Activated CD8-positive, alpha-beta memory T cell treated with anti-CD3 and anti-CD28 coated beads for 24 hours (primary cell): ENCODE measurements at regions not wholly inside any gene's neighbourhood (a gene's known extent, or its start where the extent isn't known, plus 50 kb on each side); places are given as distances from the start of the nearest gene placed in this dataset.
"Not testable (repeated sequence)": the region's sequence is repeated elsewhere in the genome, so short reads cannot be mapped to it uniquely, and the experiment has no call there.

Experiments
- DNase-seq: peaks from one replicate; pipeline ENCODE4 v3.0.0-alpha.2; 2020

DNA sequence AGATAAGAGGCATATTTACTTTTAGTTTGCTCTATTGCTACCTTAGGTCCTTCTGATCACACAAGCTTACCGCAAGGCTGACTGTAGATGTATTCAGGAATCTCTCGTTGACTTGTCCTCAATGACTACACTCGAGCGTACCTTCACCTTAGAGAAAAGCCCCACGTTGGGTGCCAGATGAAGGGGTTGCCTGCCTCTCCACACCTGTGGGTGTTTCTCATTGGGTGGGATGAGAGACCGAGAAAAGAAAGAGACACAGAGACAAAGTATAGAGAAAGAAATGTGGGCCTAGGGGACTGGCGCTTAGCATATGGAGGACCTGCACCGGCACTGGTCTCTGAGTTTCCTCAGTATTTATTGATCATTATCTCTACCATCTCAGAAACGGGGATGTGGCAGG is 51.8 kb downstream of the ASCL4 start:
- peak; percentile 9 for DNase-seq

DNA sequence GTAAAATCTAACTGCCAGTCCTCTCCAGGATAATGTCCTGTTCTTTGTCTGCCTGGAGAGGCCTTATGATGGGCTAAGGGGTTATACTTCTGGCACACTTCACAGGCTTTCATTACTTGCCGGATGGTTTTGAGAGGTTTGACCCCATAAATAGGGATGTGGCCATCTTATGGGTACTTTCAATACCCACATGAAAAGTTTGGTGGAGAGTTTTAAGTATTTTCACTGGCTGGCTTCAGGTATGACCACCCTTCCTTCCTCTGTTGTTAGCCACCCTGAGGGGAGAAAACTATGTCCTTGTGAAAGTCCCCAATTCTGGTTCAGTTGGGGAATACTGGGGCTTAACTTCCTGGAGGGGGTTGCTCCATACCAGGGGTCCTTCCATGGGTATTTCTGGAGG is 54.8 kb downstream of the ASCL4 start:
- no peak for DNase-seq

DNA sequence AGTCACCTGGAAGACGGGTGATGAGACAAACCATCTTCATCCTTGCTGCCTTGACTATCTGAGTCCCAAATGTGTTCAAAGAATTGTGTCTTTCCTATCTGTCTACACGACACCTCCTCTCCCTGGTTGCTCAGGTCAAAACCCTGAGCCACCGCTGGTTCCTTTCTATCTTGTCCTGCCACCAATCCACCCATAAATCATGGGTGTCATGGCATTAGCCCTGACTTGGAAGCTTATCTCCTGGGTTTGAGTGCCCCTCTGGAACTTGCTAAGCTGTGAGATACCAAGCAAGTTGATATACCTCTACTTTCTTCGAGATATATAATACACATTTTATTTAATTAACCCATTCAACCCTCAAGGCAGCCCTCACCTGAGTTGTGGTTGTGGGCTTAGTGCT is 57.9 kb downstream of the ASCL4 start:
- no peak for DNase-seq

DNA sequence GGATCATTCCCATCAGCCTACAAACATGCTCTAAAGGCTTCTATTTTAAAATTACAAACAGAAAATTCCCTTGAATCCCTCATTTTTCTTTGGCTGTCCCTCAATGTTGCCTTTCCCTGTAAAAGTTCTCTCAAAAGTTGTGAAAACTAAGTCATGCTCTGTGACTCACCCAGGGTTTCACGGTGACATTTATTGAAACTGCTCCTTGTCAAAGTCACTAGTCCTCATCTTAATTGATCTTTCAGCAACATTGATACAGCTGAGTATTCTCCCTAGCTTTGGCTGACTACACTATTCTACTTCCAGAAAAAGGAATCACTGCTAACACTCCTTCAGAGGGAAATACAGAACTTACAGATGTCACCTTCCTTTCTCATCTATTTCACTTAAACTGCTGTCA is 65.7 kb downstream of the ASCL4 start:
- DNase-seq = no peak

DNA sequence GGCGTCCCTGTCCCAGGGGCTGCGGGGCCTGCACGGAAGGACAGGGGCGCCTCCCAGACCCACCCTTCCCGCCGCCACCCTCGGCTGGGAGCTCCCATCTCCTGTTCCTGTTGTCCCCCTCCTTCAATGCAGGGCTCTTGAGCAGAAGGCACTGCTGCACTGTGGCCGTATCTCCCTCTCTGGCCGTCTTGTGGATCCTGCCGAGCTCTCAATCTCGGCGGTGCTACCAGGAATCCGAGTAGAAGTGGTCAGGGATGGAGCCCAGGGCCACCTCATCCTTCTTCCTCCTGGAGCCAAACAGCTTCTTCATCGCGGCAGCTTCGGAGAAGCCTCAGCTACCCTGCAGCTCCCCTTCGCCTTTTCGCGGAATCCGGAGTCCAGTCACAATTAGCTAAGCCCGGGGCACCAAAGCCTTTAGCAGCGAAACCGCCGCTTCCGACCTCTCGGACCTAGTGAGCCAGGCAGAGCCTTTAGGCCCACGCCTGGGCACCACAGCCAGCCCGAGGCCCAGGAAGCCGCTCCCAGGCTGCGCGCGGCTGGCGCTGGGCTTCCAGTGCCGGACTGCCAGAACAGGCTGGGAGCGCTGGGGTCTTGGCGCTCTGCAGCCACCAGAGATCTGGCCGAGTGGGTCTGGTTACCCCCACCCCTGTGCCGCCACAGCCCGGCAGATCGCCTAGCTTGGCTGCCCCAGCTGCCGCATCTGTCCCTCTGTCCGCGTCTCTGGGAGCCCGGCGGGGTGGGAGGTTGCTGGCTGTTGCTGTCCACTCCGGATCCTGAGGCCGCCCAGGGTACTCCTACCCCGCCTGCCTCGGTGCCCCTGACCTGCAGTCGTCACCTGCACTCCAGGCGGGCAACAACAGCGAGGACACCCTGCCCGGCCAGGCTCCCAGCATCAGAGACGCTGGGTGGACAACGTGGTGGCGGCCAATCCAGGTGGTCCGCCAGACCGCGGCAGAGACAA is 69.1 kb downstream of the ASCL4 start:
- no peak for DNase-seq

DNA sequence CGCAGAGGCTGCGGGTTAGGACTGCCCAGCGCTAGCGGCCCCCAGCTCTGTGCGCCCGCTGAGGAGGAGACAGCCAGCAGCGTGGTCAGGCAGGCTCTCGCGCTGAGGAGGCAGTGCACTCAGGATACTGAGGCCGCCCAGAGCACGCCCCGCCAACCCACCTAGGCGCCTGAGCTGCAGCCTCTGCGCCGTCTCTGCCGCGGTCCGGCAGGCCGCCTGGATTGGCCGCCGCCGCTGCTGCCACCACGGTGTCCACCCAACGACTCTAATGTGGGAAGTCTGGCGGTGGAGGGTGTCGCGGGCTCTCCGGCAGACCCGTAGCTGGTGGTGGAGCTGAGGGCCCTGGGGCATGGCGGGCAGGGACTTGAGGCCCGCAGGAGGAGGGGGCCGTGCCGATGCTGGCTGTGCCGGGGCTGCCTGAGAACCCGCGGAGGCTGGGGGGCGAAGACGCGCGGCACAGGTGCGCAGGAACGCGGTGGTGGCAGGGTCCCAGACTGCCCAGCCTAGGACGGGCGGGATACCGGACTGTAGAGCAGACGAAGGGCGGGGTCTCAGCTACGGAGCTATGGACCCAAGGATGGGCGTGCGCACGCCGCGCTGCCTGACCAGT is 69.9 kb downstream of the ASCL4 start:
- DNase-seq = no peak

DNA sequence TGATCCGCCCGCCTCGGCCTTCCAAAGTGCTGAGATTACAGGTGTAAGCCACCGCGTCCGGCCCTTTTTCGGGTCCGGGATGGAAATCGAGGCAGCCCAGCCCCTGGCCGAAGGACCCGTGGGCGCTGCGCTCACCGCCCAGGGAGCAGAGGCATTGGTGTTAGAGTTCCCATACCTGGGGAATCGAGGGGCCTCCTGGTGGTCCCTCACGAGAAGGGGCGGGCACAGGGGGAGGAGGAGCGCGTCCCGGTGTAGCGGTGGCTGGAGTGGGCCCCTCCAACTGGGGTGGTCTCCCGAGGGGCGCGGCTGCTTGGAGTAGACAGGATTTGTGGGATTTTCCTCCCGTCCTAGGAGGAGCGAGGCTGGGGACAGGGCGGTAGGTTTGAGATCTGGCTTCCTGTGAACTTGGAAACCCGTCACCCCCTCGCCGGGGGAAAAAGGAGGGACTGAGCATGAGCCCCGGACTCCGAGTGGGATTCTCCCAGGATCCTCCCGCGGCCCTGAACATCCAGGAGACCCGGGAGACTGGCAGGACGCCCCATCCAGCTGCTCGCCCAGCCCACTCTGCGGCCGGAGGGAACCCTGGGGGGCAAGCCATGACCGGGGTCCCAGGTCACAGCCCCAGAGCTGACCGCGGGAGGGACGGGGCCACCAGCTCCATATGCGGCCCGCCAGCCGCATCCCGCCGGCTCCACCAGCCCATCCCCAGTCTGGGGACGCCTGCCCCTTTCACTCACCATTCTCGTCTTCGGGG is 70.9 kb downstream of the ASCL4 start:
- no peak for DNase-seq

DNA sequence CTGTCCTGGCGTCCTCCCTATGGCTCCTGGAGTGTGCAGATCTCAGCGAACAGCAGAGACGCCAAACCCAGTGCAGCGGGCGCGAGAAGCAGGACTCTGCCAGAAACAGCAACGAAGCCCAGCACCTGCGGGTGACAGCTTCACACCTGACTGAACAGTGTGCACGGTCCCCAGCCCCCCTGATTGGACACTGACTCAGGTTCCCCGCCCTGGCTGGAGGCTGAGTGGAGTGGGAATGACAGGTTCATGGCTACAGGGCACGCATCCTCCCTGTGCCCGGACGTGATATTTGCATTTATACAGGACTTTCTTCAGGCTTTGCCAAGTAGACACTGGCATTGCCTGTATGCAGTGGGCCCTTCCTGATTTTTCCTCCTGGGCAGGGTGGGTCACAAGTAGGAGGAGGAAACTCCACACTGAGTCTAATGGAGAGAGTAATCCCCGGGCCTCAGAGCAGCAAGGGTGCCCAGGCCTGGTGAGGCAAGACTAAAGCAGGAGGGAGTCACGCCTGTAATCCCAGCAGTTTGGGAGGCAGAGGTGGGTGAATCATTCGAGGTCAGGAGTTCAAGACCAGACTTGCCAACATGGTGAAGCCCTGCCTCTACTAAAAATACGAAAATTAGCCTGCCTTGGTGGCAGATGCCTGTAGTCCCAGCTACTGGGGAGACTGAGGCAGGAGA is 71.6 kb downstream of the ASCL4 start:
- no peak for DNase-seq

DNA sequence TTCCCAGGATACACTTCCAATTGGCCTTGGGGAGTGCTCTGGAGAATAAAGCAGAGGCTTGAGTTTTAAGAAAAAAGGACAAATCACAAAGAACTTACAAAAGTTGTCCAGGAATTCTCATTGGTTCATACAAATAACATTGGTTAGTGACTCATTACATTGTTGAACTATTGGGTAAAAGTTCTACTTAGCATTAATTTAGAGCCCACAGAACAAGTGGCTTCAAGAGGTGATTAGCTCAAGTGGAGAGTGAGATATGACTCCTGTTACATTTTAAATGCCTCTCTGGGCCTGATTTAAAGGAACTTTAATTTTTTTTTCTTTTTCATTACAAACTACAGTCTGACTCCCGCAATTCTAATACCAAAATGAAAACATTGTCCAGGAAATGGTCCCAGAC is 72.9 kb downstream of the ASCL4 start:
- no peak for DNase-seq

DNA sequence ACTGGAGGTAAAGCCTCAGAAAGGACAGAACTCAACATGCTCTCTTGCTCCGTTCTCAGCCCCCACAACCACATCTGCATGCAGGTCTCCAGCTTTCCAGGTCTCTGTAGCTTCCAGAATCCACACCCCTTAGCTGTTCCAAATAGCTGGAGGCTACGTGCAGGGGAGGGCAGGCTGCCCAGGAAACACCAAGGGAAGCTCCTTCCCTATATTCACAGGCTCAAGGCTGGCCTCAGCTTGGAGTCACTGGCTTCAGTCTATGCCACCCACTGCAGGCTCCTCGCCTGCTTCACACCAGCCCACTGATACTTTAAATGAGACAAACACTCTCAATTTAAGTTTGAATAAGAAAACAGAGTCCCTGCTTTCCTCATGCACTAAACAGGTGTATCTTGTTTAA is 73.3 kb downstream of the ASCL4 start:
- no peak for DNase-seq

DNA sequence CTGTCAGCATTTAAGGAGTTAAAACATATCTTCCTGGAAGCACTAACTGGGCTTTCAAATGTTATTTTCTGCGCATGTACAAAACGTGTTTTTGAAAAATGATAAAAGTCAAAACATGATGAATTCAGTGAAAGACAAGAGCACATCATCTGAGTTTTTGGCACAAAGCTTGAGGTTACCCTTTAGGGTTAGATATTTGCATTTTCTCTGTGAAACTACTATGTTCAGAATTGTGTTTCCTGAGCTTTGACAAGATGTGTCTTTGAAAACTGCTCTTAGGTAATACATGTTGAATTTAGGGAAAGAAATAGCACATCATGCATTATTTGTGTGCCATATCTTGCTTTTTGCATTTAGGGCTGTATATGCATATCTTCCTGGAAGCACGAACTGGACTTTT is 79.0 kb downstream of the ASCL4 start:
- no peak for DNase-seq

DNA sequence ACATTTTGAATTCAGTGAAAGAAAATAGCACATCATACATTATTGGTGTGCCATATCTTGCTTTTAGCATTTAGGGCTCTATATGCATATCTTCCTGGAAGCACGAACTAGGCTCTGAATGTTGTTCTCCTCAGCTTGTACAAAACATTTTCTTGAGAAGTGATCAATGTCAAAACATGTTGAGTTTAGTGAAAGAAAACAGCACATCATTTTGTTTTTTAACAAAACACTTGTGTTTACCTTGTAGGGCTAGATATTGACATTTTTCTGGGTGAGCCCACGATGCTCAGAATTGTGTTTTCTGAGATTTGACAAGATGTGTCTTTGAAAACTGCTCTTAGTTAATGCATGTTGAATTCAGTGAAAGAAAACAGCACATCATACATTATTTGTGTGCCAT is 81.0 kb downstream of the ASCL4 start:
- no peak for DNase-seq

DNA sequence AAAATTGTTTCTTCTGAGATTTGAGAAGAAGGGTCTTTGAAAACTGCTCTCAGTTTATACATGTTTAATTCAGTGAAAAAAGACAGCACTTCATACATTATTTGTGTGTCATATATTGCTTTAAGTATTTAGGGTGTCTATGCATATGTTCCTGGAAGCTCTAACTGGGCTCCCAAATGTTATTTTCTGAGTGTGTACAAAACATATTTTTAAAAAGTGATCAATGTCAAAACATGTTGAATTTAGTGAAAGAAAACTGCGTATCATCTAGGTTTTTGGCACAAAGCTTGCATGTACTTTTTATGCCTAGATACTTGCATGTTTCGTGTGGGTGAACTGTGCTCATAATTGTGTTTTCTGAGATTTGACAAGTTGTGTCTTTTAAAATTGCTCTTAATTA is 81.6 kb downstream of the ASCL4 start:
- DNase-seq = no peak

DNA sequence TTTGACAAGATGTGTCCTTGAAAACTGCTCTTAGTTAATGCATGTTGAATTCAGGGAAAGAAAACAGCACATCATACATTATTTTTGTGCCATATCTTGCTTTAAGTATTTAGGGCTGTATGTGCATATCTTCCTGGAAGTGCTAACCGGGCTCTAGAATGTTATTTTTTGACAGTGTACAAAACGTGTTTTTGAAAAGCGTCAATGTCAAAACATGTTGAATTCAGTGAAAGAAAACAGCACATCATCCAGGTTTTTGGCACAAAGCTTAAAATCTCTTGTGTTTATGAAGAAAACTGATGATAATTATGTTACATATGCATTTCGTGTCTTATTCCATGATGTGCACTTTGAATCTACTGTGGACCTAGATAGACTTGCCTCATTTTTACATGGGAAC is 82.7 kb downstream of the ASCL4 start:
- no peak for DNase-seq

DNA sequence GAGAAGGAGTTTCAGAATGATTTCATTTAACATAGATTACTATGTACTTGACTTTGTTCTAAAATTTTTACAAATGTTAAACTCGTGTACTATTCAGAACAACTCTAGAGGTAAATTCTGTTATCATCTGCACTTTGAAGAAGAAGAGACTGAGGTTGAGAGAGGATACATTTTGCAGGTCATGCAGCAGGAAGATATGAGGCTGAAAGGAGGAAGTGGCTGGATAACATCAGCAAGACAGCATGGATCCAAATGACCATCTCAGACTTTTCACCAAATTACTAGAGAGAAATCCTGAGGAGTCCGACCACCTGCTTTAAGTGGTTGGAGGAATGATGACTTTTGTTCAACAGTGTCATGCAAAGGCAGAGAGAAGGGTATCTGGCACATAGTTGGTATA is 84.9 kb downstream of the ASCL4 start:
- no peak for DNase-seq

DNA sequence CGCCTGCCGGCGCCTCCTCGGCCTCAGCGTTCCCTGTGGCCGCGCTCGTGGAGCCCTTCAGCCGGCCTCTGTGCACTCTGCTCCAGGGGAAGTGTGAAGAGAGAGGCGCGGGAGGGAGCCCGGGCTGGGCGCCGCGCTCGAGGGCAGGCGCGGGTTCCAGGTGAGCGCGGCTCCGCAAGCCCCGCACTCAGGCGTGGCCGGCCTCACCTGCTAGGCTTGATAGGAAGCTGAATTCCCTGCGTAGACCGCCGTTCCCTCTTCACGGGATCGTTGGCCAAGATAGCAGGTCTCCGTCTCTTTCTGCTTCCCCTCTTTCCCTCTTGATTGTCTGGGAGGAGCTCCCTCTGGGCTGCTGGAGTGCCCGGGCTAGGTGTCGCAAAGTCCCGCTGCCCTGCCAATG is 89.7 kb downstream of the ASCL4 start:
- no peak for DNase-seq

DNA sequence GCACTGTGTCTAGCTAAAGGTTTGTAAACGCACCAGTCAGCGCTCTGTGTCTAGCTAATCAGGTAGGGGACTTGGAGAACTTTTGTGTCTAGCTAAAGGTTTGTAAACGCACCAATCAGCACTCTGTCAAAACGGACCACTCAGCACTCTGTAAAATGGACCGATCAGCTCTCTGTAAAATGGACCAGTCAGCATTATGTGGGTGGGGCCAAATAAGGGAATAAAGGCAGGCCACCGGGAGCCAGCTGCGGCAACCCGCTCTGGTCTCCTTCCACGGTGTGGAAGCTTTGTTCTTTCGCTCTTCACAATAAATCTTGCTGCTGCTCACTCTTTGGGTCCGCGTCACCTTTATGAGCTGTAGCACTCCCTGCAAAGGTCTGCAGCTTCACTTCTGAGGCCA is 90.2 kb downstream of the ASCL4 start:
- not testable (repeated sequence) for DNase-seq

DNA sequence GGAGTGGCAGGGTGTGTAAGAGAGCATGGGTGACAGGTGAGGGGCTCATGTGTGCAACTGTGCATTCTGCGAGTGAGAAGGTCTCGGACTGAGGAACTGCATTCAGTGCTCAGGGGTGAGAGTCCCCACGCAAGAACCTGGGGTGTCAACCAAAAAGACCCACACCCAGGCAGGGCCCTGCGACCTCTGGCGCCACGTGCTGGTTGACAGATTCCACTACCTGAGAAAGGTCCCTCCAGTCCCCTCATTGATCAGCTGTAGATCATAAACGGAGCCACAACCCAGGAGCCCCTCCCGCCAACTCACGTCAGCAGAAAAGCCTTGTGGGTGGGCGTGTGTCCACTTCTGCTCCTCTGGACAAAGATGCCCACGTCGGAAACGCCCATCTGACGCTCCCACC is 98.7 kb downstream of the ASCL4 start:
- no peak for DNase-seq

DNA sequence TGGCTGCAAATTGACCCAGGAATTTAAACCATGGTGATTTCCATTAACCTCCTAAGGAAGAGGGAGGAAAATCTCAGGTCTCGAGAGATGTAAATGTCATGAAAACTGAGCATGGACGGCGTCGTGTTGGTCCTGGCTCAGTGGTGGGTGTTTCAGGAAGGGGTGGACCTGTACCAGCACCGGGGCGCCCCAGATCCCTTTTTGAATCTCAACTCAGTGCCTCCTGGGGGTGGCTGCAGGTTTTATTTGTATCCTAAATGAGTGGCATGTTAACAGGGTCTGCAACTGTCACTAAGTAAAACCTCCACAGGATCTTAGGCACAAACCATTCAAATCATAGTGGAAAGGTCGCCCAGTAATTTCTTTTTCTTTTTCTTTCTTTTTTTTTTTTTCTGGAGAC is 101.3 kb downstream of the ASCL4 start:
- DNase-seq = no peak

DNA sequence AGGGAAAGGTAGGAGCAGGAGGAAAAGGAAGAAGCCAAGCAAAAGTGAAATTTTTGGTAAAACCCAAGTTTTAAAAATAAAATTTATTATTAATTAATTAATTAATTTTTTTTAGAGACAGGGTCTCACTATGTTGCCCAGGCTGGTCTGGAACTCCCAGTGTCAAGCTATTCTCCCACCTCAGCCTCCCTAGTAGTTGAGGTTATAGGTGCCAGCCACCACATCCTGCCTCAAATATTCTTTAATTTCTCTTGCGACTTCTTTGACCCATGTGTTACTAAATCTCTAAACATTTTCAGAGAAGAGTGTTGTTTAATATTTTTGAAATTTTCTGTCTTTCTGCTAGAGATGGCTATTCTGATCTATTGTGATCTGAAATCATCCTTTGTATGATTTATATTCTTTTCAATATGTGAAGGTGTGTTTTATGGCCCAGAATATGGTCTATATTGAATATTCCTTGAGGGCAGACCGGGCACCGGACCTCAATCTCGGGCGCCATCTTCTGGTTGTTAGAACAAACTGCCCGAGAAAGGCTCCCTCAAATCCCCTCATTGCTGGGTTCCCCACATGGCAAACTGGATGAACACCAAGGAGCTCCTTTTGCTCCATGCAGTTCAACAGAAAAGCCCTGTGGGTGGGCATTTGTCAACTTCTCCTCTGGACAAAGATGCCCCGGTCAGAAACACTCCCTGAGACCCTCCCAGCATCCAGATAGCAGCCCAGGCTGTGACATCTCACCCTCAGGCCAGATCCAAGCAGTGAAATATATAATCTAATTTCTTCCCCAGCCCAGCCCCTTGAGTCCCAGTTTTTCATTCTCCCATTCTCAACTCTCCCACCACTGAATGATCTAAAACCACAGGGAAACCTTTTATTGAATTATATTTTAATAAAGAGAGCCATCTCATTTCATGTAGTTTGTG is 110.5 kb downstream of the ASCL4 start:
- DNase-seq = peak; percentile 65

DNA sequence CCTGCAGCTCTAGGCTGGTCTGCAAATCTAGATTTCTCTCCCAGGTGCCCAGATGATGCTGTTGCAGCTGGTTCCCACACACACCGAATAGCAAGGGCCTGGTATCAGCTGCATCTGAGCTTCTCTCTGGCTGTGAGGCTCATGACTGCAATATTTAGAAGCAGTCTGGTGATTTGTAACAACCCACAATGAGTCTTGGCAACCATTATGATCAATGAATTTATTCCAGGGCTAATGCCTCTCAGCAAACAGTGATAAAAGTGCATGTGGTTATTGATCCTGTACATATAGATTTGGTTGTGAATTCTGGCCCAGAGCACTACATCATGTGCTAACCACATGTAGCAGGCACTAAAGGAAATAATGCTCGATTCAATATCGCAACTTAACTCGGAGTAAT is 114.3 kb downstream of the ASCL4 start:
- DNase-seq = no peak

DNA sequence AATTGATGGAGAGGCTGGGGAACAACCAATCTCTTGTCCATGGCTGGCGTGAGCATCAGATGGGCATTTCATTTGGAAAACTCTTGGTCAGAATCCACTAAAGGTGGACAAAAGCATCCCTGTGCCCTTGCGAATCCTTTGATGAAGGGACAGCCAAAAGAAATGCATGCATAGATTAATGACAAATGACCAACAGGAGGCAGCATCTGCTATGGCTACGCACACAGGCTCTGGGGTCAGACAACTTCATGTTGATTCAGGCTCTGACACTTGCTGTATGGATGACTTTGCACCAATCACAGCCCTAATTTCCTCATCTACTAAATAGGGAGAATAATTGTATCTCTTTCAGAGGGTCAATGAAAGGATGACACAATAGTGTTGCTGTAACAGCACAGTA is 117.5 kb downstream of the ASCL4 start:
- DNase-seq = no peak
